8988T (cell line): ENCODE measurements at regions not wholly inside any gene's neighbourhood (a gene's known extent, or its start where the extent isn't known, plus 50 kb on each side); places are given as distances from the start of the nearest gene placed in this dataset.
"Not testable (repeated sequence)": the region's sequence is repeated elsewhere in the genome, so short reads cannot be mapped to it uniquely, and the experiment has no call there.

ENCODE experiments used
- DNase-seq: peaks from one replicate; pipeline ENCODE4 v3.0.0; 2011

DNA sequence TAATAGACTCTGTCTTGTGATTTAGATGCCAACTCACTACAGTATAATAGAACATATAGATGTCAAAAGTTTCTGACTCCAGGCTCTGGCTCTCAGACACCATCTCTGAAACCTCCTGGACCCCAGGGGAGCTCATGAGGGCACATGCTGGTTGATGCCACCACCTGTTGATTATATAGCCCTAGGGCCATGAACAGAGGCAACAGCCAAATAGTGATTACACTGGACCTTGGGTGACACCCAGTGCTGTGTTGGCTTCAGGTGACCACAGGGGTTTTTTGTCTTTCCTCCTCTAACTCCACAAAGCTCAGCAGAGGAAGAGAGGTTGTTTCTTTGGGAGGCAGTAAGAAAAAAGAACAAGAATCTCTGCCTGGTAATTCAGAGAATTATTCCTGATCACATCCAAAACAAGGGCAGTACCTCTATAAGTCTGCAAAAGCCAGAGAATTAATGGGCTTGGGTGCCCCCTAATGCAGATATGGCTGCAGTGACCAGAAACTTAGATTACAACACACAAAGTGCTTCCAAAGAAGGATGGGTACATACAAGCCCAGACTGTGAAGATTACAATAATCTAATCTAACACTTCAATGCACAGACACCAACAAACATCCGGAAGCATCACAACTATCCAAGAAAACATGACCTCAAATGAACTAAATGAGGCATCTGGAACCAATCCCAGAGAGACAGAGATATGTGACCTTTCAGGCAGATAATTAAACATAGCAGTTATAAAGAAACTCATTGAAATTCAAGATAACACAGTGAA lies 1920.6 kb downstream of the ARAP2 start:
- DNase-seq = no peak

DNA sequence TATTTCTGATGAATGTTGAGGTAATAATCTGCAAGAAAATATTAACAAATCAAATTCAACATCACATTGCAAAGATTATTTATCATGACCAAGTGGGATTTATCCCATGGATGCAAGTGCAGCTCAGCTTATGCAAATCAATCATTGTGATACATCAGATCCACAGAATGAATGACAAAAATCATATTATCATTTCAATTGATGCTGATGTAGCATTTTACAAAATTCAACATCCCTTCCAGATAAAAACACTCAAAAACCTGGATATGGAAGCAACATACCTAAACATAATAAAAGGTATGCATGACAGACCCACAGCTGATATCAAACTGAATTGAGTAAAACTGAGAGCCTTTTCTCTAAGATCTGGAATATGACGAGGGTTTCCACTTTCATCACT lies 1915.4 kb downstream of the ARAP2 start:
- no peak for DNase-seq

DNA sequence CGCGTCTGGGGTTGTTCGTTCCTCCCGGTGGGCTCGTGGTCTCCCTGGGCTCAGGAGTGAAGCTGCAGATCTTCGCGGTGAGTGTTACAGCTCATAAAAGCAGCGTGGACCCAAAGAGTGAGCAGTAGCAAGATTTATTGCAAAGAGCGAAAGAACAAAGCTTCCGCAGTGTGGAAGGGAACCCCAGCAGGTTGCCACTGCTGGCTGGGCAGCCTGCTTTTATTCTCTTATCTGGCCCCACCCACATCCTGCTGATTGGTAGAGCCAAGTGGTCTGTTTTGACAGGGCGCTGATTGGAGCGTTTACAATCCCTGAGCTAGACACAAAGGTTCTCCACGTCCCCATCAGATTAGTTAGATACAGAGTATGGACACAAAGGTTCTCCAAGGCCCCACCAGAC lies 1909.2 kb downstream of the ARAP2 start:
- not testable (repeated sequence) for DNase-seq

DNA sequence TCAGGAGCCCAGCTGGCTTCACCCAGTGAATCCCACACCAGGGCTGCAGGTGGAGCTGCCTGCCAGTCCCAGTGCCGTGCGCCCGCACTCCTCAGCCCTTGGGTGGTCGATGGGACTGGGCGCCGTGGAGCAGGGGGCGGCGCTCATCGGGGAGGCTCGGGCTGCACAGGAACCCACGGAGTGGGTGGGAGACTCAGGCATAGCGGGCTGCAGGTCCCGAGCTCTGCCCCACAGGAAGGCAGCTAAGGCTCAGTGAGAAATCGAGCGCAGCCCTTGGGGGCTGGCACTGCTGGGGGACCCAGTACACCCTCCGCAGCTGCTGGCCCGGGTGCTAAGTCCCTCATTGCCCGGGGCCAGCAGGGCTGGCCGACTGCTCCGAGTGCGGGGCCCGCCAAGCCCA lies 1908.8 kb downstream of the ARAP2 start:
- not testable (repeated sequence) for DNase-seq

DNA sequence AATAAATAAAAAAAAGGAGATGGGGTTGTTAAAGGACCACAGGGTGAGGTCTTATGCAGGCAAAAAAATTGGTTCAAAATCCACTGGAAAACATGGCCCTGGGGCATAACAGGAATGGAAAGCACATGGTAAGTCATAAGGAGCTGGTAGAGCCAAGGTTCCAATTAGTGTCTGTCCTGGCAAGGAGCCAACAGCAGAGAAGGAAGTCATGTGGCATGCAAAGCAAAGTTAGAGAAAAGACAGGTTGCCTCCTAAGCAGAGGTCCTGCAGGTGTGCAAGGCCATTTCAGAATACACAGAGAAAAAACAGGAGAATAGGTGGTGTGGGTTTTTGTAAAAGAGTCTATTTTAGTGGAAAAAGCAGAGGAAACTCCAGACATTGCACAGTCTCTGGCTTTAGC lies 1881.7 kb downstream of the ARAP2 start:
- DNase-seq = no peak

DNA sequence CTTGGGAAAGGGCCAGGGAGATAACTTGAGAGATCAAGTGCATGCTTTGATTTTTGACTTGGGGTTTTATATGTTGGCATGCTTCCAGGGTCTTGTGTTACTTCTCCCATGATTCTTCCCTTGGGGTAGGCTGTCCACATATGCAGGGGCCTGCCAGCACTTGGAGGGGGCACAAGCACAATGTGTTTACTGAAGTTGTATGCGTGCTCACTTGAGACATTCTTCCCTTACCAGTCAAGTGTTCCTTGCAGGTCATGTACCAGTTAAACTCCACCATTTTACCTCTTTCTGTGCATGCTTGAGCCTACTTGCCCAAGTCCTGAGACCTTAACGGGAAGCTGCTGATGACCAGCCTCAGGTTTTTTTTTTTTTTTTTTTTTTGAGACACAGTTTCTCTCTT lies 1880.5 kb downstream of the ARAP2 start:
- no peak for DNase-seq

DNA sequence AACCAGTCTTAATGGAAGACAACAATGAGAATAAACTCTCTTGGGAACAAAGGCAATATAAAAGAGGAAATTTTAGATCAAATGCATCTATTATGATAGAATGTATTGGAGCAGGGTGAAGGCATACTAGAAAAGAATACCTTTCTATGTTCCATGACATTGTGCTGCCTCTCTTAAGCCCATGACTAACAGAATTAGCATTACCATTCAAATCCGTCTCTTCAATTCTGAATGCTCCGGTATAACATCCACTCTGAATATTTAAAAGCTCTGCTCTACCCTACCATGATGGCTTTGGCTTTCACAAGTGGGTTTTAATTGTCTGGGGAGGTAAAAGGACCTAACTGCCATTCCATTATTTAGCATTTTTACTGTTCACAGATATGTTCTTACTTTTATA lies 1878.4 kb downstream of the ARAP2 start:
- DNase-seq = no peak

DNA sequence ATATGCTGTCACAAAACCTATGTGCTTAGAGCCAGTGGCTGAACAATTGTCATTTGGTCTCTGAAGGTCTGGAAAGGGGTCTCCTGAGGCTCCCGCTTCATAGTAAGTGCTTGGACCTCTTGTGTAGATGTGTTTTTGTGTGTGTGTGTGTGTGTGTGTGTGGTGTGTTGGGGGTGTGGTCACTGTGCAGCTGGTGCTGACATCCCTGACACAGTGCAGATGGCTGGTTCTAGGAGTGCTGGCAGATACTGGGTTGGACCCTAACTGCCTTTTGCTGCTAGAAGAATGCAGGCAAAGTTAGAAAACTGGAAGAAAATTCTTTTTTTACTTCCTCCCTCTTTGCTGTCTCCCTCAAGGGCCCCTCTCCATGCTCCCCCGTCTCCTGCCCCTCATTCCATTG lies 1872.6 kb downstream of the ARAP2 start:
- DNase-seq = no peak

DNA sequence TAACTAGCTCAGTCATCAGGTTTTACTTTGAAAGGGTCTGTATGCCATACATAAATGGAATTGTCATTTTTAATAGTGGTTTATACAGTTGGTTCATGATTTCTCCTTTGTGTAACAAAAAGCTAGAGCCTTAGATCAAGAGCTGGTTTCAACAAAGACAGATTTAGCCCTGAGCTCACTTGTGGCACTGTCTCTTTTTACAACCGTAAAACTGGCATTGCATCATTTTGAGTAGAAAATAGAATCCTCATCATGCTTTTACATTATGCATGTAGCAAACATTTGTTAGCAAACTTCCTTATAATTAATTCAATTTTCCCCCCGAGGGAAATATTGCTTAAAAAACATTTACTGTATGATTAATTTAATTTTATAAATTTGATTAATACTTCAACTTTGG lies 1871.5 kb downstream of the ARAP2 start:
- no peak for DNase-seq

DNA sequence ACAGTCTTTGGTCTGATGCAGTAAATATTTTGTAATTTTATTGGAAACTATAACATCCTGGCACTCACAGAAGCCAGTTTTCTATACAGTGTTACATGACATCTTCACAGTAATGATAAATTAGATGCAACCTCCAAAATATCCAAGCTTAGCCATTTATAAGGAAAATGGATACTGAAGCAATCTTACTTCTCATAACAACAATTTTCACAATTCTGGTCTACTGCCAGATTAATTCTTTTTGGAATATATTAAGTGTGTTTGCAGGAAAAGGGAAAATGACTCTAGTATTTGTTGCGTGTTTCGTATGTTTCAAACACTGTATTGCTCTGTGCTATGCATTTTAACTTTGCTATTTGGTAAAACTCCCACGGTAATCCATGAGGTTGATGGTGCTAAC lies 1870.9 kb downstream of the ARAP2 start:
- DNase-seq = no peak

DNA sequence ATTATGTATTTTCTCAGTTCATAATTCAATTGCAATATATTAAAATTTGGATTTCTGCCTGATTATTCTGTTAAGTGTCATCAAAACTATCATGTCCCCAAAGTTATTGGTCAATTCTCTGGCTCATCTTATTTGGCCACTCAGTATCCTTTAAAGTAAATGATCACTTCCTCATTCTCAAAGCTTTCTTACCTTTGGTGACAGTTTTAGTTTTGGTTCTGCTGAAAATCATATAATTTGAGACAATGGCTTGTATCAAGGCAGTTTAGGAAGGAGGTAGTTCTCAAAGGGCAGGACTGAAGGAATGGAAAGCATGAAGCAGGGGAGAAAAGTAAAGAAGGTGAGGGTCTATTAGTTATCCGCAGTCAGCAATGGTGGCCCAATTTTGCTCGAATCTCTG lies 1832.1 kb downstream of the ARAP2 start:
- DNase-seq = no peak

DNA sequence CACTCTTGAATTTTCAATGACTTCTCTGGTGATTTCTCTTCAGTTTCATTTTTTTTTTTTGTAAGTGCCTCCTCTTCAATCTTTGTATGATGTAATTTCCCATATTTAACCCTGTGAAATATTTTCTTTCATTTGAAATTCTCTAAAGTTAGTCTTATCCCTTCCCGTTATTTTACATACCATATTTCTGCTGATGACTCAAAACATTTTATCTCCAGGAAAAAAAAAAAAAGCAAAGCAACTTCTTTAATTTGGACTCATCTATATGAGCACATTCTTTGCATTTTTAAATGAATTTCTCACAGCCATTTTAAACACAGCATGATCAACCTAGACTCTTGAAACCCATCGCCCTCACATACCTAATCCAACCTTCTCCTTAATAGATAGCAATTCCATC lies 1831.4 kb downstream of the ARAP2 start:
- DNase-seq = no peak

DNA sequence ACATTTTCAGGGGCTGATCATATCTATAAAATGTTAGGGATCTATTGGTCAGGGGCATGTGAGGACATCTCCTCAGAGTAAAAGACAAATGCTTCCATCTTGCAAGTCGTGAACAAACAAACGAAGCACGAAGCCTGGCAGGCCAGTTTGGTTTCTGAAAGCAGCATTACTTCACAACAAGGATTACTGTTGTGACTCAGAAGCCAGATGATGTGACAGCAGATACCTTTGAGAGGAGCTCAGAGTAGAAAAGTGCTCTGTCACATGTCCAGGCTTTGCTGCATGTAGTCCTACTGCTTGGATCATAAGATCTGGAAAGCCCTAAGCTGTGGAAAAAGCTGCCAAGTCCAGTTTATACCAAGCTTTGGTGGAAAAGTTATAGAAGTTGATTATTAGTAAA lies 1827.2 kb downstream of the ARAP2 start:
- no peak for DNase-seq

DNA sequence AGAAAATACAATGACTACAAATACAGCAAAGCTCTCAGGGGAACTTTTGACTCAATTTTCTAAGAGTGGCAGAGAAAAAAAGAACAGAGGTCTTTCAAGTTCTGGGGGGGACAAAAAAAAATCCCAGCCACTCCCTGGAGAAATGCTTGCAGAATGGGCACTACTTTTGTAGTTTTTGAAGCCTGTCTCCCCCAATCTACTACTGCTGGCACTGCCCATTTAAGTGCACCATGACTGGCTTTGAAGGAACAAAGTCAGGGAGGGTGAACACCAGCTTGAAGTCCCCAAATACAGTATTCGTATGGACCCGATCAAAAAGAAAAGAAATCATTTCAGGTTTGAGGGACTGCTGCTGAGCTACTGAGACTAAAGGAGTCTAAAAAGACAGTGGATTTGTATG lies 1824.4 kb downstream of the ARAP2 start:
- no peak for DNase-seq

DNA sequence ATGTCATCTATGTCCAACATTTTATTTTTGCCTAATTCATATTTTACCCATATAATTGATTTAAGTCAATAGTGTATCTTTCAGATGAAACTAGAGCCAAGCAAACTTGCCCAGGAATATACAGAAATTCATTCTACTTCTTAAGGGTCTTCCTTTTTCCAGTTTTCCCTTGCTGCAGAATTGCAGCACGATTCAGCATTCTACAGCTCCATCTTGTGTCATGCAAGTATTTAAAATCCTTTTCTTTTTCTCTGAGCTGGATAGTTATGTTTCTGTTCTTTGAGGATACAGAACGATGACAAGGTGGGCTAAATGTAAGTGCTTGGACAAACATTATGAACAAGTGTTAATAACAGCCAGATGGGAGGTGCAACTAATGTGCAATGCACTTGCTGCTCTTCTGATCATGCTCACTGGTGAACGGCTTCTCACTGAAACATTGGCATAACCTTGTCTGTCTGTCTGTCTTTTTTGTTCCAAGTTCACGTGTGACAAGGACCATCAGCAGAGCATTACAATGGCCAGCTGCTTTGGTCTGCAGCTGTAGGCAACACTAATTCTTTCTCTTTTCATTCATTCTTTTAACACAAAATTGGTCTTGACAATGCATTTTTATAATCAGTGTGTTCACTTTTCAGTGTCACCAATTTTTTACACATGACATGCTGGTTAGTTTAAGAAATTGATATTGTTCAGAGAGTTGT lies 1821.7 kb downstream of the ARAP2 start:
- DNase-seq = no peak

DNA sequence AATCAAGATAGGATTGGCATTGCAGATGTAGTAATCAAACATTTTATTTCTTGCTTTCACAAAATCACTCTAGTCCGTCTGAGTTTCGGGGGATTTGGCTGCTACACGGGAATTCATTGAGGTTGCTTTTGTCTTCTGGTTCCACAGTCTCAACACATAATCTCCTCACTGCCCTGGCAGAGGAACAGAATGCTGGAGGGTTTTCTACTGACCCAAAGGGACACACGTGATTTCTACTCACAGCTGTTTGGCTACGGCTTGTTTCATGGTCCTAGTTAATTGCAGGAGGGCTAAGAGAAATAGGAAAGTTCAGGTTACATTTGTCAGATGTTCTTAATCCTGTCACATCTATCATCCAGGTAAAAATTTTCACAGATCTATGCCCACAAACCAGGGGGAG lies 1811.6 kb downstream of the ARAP2 start:
- no peak for DNase-seq

DNA sequence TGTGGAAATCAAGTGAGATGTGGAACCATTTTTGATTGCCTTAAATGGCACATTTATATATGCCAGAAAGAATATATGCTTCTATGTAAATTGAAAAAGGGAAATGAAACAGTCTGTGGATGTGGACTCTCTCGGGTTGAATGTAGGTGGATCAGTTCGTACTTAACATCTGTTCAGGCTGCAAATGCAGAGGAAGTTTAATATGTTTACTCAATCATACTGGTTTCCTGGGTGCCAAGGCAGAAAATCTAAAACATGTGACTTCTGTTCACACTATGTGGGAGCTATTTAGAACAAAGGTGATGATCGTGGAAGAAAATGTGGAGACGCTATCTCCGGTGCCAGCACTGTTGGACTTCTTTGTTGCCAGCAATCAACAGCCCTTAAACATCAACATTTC lies 1809.9 kb downstream of the ARAP2 start:
- not testable (repeated sequence) for DNase-seq

DNA sequence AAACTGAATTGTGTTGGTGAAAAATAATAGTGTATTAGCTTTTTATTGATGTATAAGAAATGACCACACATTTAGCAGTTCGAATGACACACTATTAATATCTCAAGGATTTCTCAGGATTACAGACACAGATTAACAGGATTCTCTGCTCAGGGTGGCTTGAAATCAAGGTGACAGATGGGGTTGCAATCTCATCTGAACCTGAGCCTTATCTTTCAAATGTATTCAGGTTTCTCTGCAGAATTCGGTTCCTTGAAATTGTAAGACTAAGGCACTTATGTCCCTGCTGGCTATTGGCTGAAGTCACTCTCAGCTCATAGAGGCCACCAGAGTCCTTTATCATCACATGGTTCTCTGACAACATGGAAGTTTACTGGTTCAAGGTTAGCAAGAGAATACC lies 1780.1 kb downstream of the ARAP2 start:
- no peak for DNase-seq

DNA sequence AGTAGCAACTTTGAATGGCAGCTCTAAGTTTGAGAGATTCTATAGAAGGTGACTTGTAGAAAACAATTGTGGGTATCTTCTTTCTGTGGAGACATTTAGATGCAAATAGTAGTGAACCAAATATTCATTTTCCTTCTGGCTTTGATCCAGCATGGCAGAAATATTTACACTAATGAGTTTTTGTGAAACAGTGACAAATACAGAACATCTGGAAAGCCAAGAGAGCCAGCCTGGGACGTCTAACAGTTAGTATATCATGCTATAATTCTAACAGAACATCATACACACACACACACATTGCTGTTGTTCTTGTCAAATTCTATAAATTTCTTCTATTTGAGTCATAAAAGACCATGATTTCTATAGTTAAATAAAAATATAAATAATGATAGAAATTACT lies 1777.9 kb downstream of the ARAP2 start:
- no peak for DNase-seq

DNA sequence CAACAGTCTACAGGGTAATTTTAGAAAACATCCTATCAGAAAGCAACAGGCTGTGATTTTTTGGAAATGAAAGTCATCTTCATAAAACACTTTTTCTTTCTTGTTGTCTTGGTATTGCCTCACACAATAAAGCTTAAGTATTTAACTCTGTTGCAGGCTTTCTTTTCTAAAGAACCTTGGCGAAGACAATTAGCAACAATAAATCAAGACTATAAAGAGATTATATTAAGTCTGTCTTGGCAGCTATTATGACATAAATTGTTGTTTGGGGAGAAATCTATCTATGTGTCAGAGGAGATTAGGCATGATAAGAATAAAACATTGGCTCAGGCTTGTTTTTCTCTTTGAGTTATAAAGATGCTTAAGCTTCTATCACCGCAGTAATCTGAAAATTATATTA lies 1774.8 kb downstream of the ARAP2 start:
- no peak for DNase-seq

DNA sequence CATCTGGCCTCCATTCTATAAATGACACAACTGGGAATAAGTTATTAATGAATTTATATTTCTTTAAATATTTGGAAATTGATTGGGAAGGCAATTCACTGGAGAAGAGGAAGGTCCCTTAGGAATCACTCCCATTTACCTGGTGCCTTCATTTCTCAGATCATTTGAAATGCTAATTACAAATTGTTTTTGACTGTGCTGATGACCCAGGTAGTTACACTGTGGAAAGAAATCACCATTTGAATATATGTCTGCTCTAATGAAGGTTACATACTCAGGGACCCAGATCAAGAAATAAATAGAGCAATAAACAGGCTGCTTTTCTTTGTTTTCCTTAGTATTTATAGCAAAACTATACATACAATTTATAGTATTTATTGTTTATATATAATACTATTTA lies 1759.1 kb downstream of the ARAP2 start:
- no peak for DNase-seq

DNA sequence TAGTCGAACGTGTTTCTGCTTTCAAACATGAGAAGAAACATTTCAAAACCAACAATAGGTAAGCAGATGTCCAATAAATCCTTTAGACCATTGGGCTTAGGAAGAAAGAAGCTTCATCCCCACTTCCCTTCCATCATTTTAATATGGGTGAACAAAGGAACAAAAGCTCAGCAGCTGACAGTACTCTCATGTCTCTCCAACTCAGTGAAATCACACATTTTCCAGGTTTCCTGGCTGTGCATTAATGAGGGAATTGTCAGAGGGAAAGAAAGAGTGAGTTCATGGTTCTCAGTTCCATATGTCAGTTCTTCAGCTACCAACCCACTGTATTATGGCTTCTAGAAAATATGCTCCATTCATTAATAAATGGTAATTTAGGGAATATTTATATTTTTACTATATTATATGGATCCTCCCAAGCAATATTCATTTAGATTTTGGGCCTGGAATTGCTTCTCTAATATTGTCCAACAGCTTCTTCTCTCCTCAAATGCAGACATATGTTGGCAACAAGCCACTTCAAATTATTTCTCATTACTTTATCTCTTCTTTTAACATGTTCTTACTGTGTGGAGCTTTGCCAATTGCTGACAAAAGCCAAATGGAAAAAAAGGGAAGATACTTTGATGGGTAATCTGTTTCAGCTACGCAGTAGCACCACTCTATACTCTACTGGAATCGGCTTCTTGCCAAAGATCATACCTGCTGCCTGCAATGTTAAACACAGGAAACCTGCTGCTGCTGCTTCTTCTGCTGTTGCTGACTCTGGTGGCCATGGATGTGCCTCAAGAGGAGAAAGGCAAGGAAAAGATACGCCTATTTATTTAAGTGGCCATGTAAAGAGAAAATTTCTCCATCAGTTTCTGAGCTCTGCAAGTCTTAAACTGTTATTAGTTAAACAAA lies 1757.6 kb downstream of the ARAP2 start:
- DNase-seq = no peak

DNA sequence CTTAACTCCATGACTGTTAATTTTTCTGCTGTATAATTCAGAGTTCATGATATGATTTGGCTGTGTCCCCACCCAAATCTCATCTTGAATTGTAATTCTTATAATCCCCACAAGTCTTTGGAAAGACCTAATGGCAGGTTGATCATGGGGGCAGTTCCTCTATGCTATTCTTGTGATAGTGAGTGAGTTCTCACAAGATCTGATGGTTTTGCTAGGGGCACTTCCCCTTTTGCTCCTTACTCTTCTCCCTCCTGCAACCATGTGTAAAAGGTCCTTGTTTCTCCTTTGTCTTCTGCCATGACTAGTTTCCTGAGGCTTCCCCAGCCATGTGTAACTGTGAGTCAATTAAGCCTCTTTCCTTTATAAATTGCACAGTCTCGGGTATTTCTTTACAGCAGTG lies 1751.9 kb downstream of the ARAP2 start:
- DNase-seq = no peak

DNA sequence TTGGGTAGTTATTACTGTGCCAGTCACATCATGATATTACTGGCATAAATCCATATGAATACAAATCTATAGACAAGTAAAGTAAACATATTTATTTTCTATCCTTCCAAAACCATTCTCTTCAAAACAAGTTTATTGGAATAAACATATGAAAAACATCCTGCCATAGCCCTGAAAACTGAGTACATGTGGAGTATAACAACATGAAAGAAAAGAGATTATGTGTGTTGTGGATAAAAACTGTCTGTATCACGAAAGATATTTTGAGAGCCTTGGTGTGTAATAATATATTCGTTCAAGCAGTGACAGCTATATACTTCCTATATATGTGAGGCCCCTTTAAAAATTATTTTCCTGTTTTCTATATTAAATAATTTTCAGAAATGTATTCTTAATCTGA lies 1742.2 kb downstream of the ARAP2 start:
- no peak for DNase-seq
